Muscle of leg (tissue), 3 donors: ENCODE measurements at regions not wholly inside any gene's neighbourhood (a gene's known extent, or its start where the extent isn't known, plus 50 kb on each side); places are given as distances from the start of the nearest gene placed in this dataset.
"Not testable (repeated sequence)": the region's sequence is repeated elsewhere in the genome, so short reads cannot be mapped to it uniquely, and the experiment has no call there.

Experiments used
- DNase-seq: peaks from one replicate; pipeline ENCODE4 v3.0.0; 2013
- H3K27ac ChIP-seq: one replicate; pipeline ENCODE4 v1.5.1; 2013; ENCODE audit warnings: mild to moderate bottlenecking, low read length, control low read depth
- H3K27me3 ChIP-seq: one replicate; pipeline ENCODE4 v1.6.1; 2013; ENCODE audit warnings: low read length; ENCODE audit not compliant: control insufficient read depth, insufficient read depth
- H3K36me3 ChIP-seq: one replicate; pipeline ENCODE4 v1.6.1; 2013; ENCODE audit warnings: low read length; ENCODE audit not compliant: control insufficient read depth, insufficient read depth
- H3K4me1 ChIP-seq: one replicate; pipeline ENCODE4 v1.6.1; 2013; ENCODE audit warnings: low read length; ENCODE audit not compliant: control insufficient read depth, insufficient read depth
- H3K4me3 ChIP-seq: one replicate; pipeline ENCODE4 v1.5.1; 2013; ENCODE audit warnings: low read length, control low read depth
- H3K9me3 ChIP-seq: replicated peaks from 2 replicates; pipeline ENCODE4 v1.6.1; 2013; ENCODE audit warnings: low read depth, low read length; ENCODE audit not compliant: control insufficient read depth
- WGBS: methylation state at CpG from one replicate; pipeline ENCODE4 v1.1.5; 2013; ENCODE audit warnings: missing lambda C conversion rate; ENCODE audit not compliant: insufficient coverage; 5-methylcytosine and 5-hydroxymethylcytosine counted together

GRCh38 chr4:4959344-4960074 is 59.7 kb downstream of the CYTL1 start:
- H3K36me3 ChIP-seq, H3K27me3 ChIP-seq, H3K4me1 ChIP-seq, DNase-seq, H3K4me3 ChIP-seq, H3K27ac ChIP-seq: not testable (repeated sequence)
- H3K9me3 ChIP-seq: peaks cover 14% of the 10 kb centered on the region
- 97% methylated on average over 15 of the region's 29 CpGs for WGBS

- no peak overlapping the region for H3K4me3 ChIP-seq
- no peak overlapping the region for H3K27ac ChIP-seq
- no peaks in the 10 kb centered on the region for H3K36me3 ChIP-seq
- WGBS: 100% methylated on average over 1 of the region's 2 CpGs
- H3K4me1 ChIP-seq: no peaks in the 10 kb centered on the region
- peaks cover 14% of the 10 kb centered on the region for H3K9me3 ChIP-seq
- H3K27me3 ChIP-seq: no peaks in the 10 kb centered on the region
- DNase-seq: no peak
Measured at GRCh38 chr4:4960574-4960973, 58.7 kb downstream of the CYTL1 start.

GRCh38 chr4:4961936-4962335 is 57.3 kb downstream of the CYTL1 start:
- Histone ChIP-seq H3K36me3 (no peaks in the 10 kb centered on the region), H3K9me3 (peaks cover 14% of the 10 kb centered on the region), H3K4me3 (no peak overlapping the region), H3K27ac (no peak overlapping the region), H3K27me3 (no peaks in the 10 kb centered on the region), H3K4me1 (no peaks in the 10 kb centered on the region)
- WGBS: no CpG with 5 or more reads among the region's 1 CpG
- DNase-seq: no peak

GRCh38 chr4:4962928-4963327 is 56.3 kb downstream of the CYTL1 start:
- Histone ChIP-seq H3K27me3 (no peaks in the 10 kb centered on the region), H3K36me3 (no peaks in the 10 kb centered on the region), H3K4me3 (no peak overlapping the region), H3K27ac (no peak overlapping the region), H3K4me1 (no peaks in the 10 kb centered on the region), H3K9me3 (peaks cover 14% of the 10 kb centered on the region)
- DNase-seq: no peak
- WGBS: no CpG with 5 or more reads among the region's 1 CpG
